K562 (cell line): ENCODE measurements at regions not wholly inside any gene's neighbourhood (a gene's known extent, or its start where the extent isn't known, plus 50 kb on each side); places are given as distances from the start of the nearest gene placed in this dataset.

Experiments
- HCFC1 ChIP-seq: IDR thresholded peaks from 2 replicates; pipeline ENCODE4 v1.6.1; 2012; ENCODE audit warnings: low read depth, low read length, improper control_type of control experiment
- HOXB6 ChIP-seq: fragments of 250-450 bp; sonication (Bioruptor Pico); IDR thresholded peaks from 2 replicates; pipeline ENCODE4 v1.5.1; 2022; ENCODE audit warnings: mild to moderate bottlenecking, borderline replicate concordance
- MCM2 ChIP-seq: fragments of 450-650 bp; IDR thresholded peaks from 2 replicates; pipeline ENCODE4 v1.6.1; 2017; ENCODE audit warnings: low read depth, mild to moderate bottlenecking
- MTF1 ChIP-seq: fragments of 250-450 bp; sonication (Bioruptor Pico); IDR thresholded peaks from 2 replicates; pipeline ENCODE4 v1.9.0; 2021; ENCODE audit warnings: moderate library complexity, mild to moderate bottlenecking, inconsistent platforms, borderline replicate concordance
- ZNF699 ChIP-seq: fragments of 250-450 bp; sonication (Bioruptor Pico); IDR thresholded peaks from 2 replicates; pipeline ENCODE4 v1.8.0; 2021; ENCODE audit warnings: mild to moderate bottlenecking, moderate library complexity; ENCODE audit not compliant: insufficient replicate concordance
- TF ChIP-seq, protein P1 (sequence below): sonication (generic); formaldehyde crosslinking; IDR thresholded peaks from 2 replicates; pipeline ENCODE4 v1.8.0; 2022; ENCODE audit warnings: mild to moderate bottlenecking, missing genetic modification reagents
- TF ChIP-seq, protein P2 (sequence below), 2 experiments: fragments of 150-350 bp in 1 of 2; IDR thresholded peaks; 2 replicates each; pipeline ENCODE4 v1.6.1; 2012 to 2016; ENCODE audit warnings: low read depth in 2 of 2, low read length in 2 of 2, mild to moderate bottlenecking in 1 of 2, moderate library complexity in 1 of 2
- TF ChIP-seq, protein P3 (sequence below), 2 experiments: IDR thresholded peaks; 2 replicates each; pipeline ENCODE4 v1.6.1; 2011; ENCODE audit warnings: borderline replicate concordance in 1 of 2, control low read depth in 1 of 2, low read depth in 1 of 2, low read length in 1 of 2, mild to moderate bottlenecking in 1 of 2, mixed read lengths in 1 of 2, moderate library complexity in 1 of 2; ENCODE audit not compliant: insufficient read depth in 1 of 2, insufficient read length in 1 of 2, poor library complexity in 1 of 2, severe bottlenecking in 1 of 2; ENCODE audit errors: extremely low read depth in 1 of 2

- TF ChIP-seq, protein P1, sequence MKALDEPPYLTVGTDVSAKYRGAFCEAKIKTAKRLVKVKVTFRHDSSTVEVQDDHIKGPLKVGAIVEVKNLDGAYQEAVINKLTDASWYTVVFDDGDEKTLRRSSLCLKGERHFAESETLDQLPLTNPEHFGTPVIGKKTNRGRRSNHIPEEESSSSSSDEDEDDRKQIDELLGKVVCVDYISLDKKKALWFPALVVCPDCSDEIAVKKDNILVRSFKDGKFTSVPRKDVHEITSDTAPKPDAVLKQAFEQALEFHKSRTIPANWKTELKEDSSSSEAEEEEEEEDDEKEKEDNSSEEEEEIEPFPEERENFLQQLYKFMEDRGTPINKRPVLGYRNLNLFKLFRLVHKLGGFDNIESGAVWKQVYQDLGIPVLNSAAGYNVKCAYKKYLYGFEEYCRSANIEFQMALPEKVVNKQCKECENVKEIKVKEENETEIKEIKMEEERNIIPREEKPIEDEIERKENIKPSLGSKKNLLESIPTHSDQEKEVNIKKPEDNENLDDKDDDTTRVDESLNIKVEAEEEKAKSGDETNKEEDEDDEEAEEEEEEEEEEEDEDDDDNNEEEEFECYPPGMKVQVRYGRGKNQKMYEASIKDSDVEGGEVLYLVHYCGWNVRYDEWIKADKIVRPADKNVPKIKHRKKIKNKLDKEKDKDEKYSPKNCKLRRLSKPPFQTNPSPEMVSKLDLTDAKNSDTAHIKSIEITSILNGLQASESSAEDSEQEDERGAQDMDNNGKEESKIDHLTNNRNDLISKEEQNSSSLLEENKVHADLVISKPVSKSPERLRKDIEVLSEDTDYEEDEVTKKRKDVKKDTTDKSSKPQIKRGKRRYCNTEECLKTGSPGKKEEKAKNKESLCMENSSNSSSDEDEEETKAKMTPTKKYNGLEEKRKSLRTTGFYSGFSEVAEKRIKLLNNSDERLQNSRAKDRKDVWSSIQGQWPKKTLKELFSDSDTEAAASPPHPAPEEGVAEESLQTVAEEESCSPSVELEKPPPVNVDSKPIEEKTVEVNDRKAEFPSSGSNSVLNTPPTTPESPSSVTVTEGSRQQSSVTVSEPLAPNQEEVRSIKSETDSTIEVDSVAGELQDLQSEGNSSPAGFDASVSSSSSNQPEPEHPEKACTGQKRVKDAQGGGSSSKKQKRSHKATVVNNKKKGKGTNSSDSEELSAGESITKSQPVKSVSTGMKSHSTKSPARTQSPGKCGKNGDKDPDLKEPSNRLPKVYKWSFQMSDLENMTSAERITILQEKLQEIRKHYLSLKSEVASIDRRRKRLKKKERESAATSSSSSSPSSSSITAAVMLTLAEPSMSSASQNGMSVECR (CRISPR knock-in tag) = no peak
- TF ChIP-seq MTF1 (CRISPR knock-in tag) (no peak), MCM2 (no peak), HOXB6 (CRISPR knock-in tag) (no peak), ZNF699 (CRISPR knock-in tag) (no peak), HCFC1 (no peak)
- TF ChIP-seq, protein P2, sequence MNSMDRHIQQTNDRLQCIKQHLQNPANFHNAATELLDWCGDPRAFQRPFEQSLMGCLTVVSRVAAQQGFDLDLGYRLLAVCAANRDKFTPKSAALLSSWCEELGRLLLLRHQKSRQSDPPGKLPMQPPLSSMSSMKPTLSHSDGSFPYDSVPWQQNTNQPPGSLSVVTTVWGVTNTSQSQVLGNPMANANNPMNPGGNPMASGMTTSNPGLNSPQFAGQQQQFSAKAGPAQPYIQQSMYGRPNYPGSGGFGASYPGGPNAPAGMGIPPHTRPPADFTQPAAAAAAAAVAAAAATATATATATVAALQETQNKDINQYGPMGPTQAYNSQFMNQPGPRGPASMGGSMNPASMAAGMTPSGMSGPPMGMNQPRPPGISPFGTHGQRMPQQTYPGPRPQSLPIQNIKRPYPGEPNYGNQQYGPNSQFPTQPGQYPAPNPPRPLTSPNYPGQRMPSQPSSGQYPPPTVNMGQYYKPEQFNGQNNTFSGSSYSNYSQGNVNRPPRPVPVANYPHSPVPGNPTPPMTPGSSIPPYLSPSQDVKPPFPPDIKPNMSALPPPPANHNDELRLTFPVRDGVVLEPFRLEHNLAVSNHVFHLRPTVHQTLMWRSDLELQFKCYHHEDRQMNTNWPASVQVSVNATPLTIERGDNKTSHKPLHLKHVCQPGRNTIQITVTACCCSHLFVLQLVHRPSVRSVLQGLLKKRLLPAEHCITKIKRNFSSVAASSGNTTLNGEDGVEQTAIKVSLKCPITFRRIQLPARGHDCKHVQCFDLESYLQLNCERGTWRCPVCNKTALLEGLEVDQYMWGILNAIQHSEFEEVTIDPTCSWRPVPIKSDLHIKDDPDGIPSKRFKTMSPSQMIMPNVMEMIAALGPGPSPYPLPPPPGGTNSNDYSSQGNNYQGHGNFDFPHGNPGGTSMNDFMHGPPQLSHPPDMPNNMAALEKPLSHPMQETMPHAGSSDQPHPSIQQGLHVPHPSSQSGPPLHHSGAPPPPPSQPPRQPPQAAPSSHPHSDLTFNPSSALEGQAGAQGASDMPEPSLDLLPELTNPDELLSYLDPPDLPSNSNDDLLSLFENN (IDR thresholded peaks at IDR 0.05; ENCODE audit: low read depth in 2 of 2, low read length in 2 of 2) = no peak
- TF ChIP-seq, protein P3, sequence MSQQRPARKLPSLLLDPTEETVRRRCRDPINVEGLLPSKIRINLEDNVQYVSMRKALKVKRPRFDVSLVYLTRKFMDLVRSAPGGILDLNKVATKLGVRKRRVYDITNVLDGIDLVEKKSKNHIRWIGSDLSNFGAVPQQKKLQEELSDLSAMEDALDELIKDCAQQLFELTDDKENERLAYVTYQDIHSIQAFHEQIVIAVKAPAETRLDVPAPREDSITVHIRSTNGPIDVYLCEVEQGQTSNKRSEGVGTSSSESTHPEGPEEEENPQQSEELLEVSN (IDR thresholded peaks at IDR 0.05; ENCODE audit: borderline replicate concordance in 1 of 2, extremely low read depth in 1 of 2, insufficient read depth in 1 of 2, insufficient read length in 1 of 2, low read depth in 1 of 2, low read length in 1 of 2, poor library complexity in 1 of 2, severe bottlenecking in 1 of 2) = no peak
Observed at GRCh38 chr5:148740966-148741742, 85.3 kb upstream of the ADRB2 start (continued).
